ENCODE measurements at regions not wholly inside any gene's neighbourhood (a gene's known extent, or its start where the extent isn't known, plus 50 kb on each side); places are given as distances from the start of the nearest gene placed in this dataset.

DNA sequence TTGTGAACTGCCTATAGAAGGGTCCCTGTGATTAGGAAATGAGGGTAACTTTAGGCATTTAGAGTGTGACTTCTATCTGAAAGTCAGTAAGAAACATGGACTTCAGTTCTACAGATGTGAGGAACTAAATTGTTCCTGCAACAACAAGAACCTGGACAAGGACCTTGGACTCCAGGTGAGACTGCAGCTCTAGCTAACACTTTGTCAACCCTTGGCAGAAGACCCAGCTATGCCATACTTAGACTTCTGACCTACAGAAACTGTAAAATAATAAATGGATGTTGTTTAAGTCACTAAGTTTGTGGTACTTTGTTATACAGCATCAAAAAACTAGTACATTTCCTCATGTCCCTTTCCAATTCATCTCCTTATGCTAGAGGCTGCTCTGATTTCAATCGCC is 580.8 kb downstream of the IQCM start:
- H2BK15ac ChIP-seq (ENCODE audit: low read length) = no peak overlapping the region
- H2BK12ac ChIP-seq (ENCODE audit: low read depth, low read length) = no peak overlapping the region
- H4K8ac ChIP-seq (ENCODE audit: extremely low read depth, insufficient read depth, low read length) = no peak overlapping the region
- no peaks in the 10 kb centered on the region for H3K4me1 ChIP-seq (replicated peaks in 1 of 4; ENCODE audit: control insufficient read depth in 3 of 4, insufficient read depth in 4 of 4, low read length in 3 of 4)
- TF ChIP-seq, protein P1, sequence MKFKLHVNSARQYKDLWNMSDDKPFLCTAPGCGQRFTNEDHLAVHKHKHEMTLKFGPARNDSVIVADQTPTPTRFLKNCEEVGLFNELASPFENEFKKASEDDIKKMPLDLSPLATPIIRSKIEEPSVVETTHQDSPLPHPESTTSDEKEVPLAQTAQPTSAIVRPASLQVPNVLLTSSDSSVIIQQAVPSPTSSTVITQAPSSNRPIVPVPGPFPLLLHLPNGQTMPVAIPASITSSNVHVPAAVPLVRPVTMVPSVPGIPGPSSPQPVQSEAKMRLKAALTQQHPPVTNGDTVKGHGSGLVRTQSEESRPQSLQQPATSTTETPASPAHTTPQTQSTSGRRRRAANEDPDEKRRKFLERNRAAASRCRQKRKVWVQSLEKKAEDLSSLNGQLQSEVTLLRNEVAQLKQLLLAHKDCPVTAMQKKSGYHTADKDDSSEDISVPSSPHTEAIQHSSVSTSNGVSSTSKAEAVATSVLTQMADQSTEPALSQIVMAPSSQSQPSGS (IDR thresholded peaks at IDR 0.05; ENCODE audit: low read length) = no peak
- TF ChIP-seq RBBP5 (IDR thresholded peaks at IDR 0.05; ENCODE audit: borderline replicate concordance, low read depth, low read length) = no peak
- no peak for TF ChIP-seq SP1 (IDR thresholded peaks at IDR 0.05; ENCODE audit: low read depth, low read length)
- TF ChIP-seq RFX5 (IDR thresholded peaks at IDR 0.05; ENCODE audit: borderline replicate concordance, low read depth, low read length) = no peak
- no peak for TF ChIP-seq TEAD4 (IDR thresholded peaks at IDR 0.05; ENCODE audit: low read depth, low read length)
- no peak for TF ChIP-seq CBX8 (IDR thresholded peaks at IDR 0.05; ENCODE audit: borderline replicate concordance, low read depth, low read length)
- no peak for TF ChIP-seq KDM5A (IDR thresholded peaks at IDR 0.05; ENCODE audit: low read length)
- TF ChIP-seq EP300 (IDR thresholded peaks at IDR 0.05; ENCODE audit: borderline replicate concordance in 1 of 2, low read depth in 2 of 2, low read length in 2 of 2) = no peak
- no peak for TF ChIP-seq CHD2 (IDR thresholded peaks at IDR 0.05; ENCODE audit: low read length)
- no peak for TF ChIP-seq TBP (IDR thresholded peaks at IDR 0.05; ENCODE audit: low read depth, low read length)
- TF ChIP-seq RAD21 (IDR thresholded peaks at IDR 0.05 in 1 of 2, conservative IDR thresholded peaks at IDR 0.05 in 1 of 2; ENCODE audit: low read depth in 2 of 2, low read length in 2 of 2) = no peak
- TF ChIP-seq RNF2 (IDR thresholded peaks at IDR 0.05; ENCODE audit: borderline replicate concordance, low read depth, low read length, missing control alignments, poor library complexity, severe bottlenecking) = no peak
- H2AFZ ChIP-seq (ENCODE audit: low read length) = no peak overlapping the region
- DNase-seq (ENCODE audit: low read depth in 1 of 2, low spot score in 2 of 2) (no peak), FAIRE-seq (no peak)
- no peak overlapping the region for H3K4ac ChIP-seq (replicated peaks; ENCODE audit: insufficient read length, low read depth, low read length)
- H3K14ac ChIP-seq (ENCODE audit: insufficient read length) = no peak overlapping the region
- H3K9me3 ChIP-seq (ENCODE audit: insufficient read depth in 2 of 2, low read depth in 1 of 2, low read length in 1 of 2) = no peaks in the 10 kb centered on the region
- H3K18ac ChIP-seq (ENCODE audit: extremely low read depth, low read length) = no peak overlapping the region
- H2BK5ac ChIP-seq (ENCODE audit: low read depth, low read length) = no peak overlapping the region
- H2BK120ac ChIP-seq (replicated peaks; ENCODE audit: low read depth, low read length) = no peak overlapping the region
- no peak overlapping the region for H3K4me2 ChIP-seq (ENCODE audit: insufficient read depth in 1 of 2, low read depth in 2 of 2, low read length in 2 of 2)
- H4K20me1 ChIP-seq (replicated peaks in 1 of 2; ENCODE audit: control insufficient read depth in 1 of 2, insufficient read depth in 2 of 2, low read length in 2 of 2) = no peaks in the 10 kb centered on the region
- H3K23me2 ChIP-seq (ENCODE audit: low read depth, low read length) = no peaks in the 10 kb centered on the region; the same call in 1 of the 2 replicates
- no peaks in the 10 kb centered on the region for H3K79me1 ChIP-seq (ENCODE audit: low read depth, low read length)
- H3K27me3 ChIP-seq (replicated peaks in 1 of 4; ENCODE audit: control insufficient read depth in 3 of 4, extremely low read depth in 1 of 4, insufficient read depth in 3 of 4, low read length in 3 of 4) = no peaks in the 10 kb centered on the region
- H4K5ac ChIP-seq (ENCODE audit: insufficient read length, low read depth, low read length) = no peak overlapping the region
- POLR2A ChIA-PET (ENCODE audit: partially characterized antibody) = no interaction called here
- H3K4me3 ChIP-seq (ENCODE audit: extremely low read depth in 1 of 4, insufficient read depth in 2 of 4, low read depth in 3 of 4, low read length in 4 of 4) = no peak overlapping the region
- CTCF ChIA-PET (ENCODE audit: partially characterized antibody) = no interaction called here
- no peak overlapping the region for H2AK5ac ChIP-seq (ENCODE audit: low read depth, low read length)
- no peak overlapping the region for H4K91ac ChIP-seq (replicated peaks; ENCODE audit: insufficient read length, low read length)
- no peak overlapping the region for H3K27ac ChIP-seq (ENCODE audit: low read depth, low read length)
- no peak overlapping the region for H2BK20ac ChIP-seq (ENCODE audit: low read length)
- H3K36me3 ChIP-seq (ENCODE audit: control insufficient read depth in 2 of 4, insufficient read depth in 4 of 4, low read length in 3 of 4) = no peaks in the 10 kb centered on the region
- WGBS, 2 experiments (ENCODE audit: extremely low coverage in 1 of 2, insufficient coverage in 1 of 2, insufficient read length in 1 of 2, insufficient replicate concordance in 2 of 2, low coverage in 1 of 2, low lambda C conversion rate in 2 of 2, missing lambda C conversion rate in 1 of 2) = 95% methylated on average over 1 of the region's 1 CpG; no CpG with 5 or more reads in 1 of the 2 experiments
- H3K23ac ChIP-seq (ENCODE audit: insufficient read length) = no peak overlapping the region
- no peak overlapping the region for H3K56ac ChIP-seq (replicated peaks; ENCODE audit: insufficient read length, low read depth, low read length)
- H3K9ac ChIP-seq (replicated peaks in 1 of 4; ENCODE audit: extremely low read depth in 1 of 4, low read depth in 3 of 4, low read length in 3 of 4) = no peak overlapping the region
- H3K79me2 ChIP-seq (ENCODE audit: control insufficient read depth in 1 of 2, insufficient read depth in 2 of 2, low read length in 2 of 2) = no peaks in the 10 kb centered on the region

Measured in H1 (cell line).